A549 (cell line): ENCODE measurements at regions not wholly inside any gene's neighbourhood (a gene's known extent, or its start where the extent isn't known, plus 50 kb on each side); places are given as distances from the start of the nearest gene placed in this dataset.
"Not testable (repeated sequence)": the region's sequence is repeated elsewhere in the genome, so short reads cannot be mapped to it uniquely, and the experiment has no call there.

ENCODE experiments used
- ATAC-seq, 2 experiments: fragments of 200-7000 bp in 1 of 2; fragments of >200 bp in 1 of 2; cut with Nextera tagmentation in 1 of 2; cut with Tn5 transposase in 1 of 2; 3 replicates each; pipeline versions ENCODE4 v1.8.0 to v1.9.1; 2018 to 2020; ENCODE audit warnings: mild to moderate bottlenecking in 1 of 2, moderate library complexity in 1 of 2
- CTCF ChIA-PET: fragments of 300-600 bp; sonication (Branson Sonifier 250); formaldehyde crosslinking; extraction: SDS; loops from one replicate; lab custom pipeline; 2021; ENCODE audit warnings: antibody characterized with exemption, inconsistent platforms; lab: Yijun Ruan, JAX
- POLR2A ChIA-PET: fragments of 350-600 bp; formaldehyde crosslinking; extraction: SDS; loops from one replicate; lab custom pipeline; 2021; ENCODE audit warnings: antibody characterized with exemption, inconsistent platforms; lab: Yijun Ruan, JAX
- DNase-seq, 2 experiments: peaks; one replicate each; pipeline versions ENCODE4 v3.0.0 to v3.0.0-alpha.2; 2011 to 2016; ENCODE audit warnings: low read depth in 1 of 2, low spot score in 1 of 2
- FAIRE-seq: peaks from 2 replicates; lab custom pipeline; 2011; peaks lifted over from hg19 to GRCh38; lab: Jason Lieb, UNC
- H3K27ac ChIP-seq, 2 experiments: fragments of >200 bp; sonication (Bioruptor Twin); formaldehyde crosslinking; 3 replicates each; pipeline ENCODE4 v1.5.1; 2016 to 2017
- H3K4me1 ChIP-seq: fragments of >200 bp; sonication (Bioruptor Twin); formaldehyde crosslinking; 3 replicates; pipeline ENCODE4 v1.6.1; 2016
- H3K4me2 ChIP-seq: fragments of >200 bp; sonication (Bioruptor Twin); formaldehyde crosslinking; 3 replicates; pipeline ENCODE4 v1.6.1; 2016
- H3K4me3 ChIP-seq: fragments of >200 bp; sonication (Bioruptor Twin); formaldehyde crosslinking; 3 replicates; pipeline ENCODE4 v1.5.1; 2016
- H3K9me3 ChIP-seq: fragments of >200 bp; sonication (Bioruptor Twin); formaldehyde crosslinking; 3 replicates; pipeline ENCODE4 v1.6.1; 2016
- BCL3 ChIP-seq: fragments of >200 bp; sonication (Bioruptor Twin); formaldehyde crosslinking; IDR thresholded peaks from 3 replicates; pipeline ENCODE4 v1.6.1; 2016
- CBX8 ChIP-seq: fragments of 200-600 bp; sonication (generic); IDR thresholded peaks from 2 replicates; pipeline ENCODE4 v1.6.1; 2016
- CEBPB ChIP-seq, 2 experiments: fragments of >200 bp in 1 of 2; sonication (Bioruptor Twin) in 1 of 2; formaldehyde crosslinking in 1 of 2; IDR thresholded peaks; 2 replicates each; pipeline ENCODE4 v1.6.1; 2012 to 2016
- CTCF ChIP-seq: fragments of >200 bp; sonication (Bioruptor Twin); formaldehyde crosslinking; IDR thresholded peaks from 3 replicates; pipeline ENCODE4 v1.5.1; 2016
- EHF ChIP-seq: fragments of 250-450 bp; sonication (Bioruptor Pico); IDR thresholded peaks from 2 replicates; pipeline ENCODE4 v1.5.0; 2020; ENCODE audit warnings: mild to moderate bottlenecking
- FOSB ChIP-seq: fragments of 250-450 bp; sonication (Bioruptor Pico); IDR thresholded peaks from 2 replicates; pipeline ENCODE4 v1.5.0; 2020; ENCODE audit warnings: mild to moderate bottlenecking, moderate library complexity
- FOSL2 ChIP-seq, 2 experiments: fragments of 450-650 bp in 1 of 2; fragments of >200 bp in 1 of 2; sonication (Bioruptor Twin) in 1 of 2; formaldehyde crosslinking; IDR thresholded peaks; 2 replicates each; pipeline versions ENCODE4 v1.5.0 to v1.6.1; 2016 to 2020; ENCODE audit warnings: mild to moderate bottlenecking in 1 of 2, moderate library complexity in 1 of 2
- GATA3 ChIP-seq: IDR thresholded peaks from 2 replicates; pipeline ENCODE4 v1.6.1; 2012; ENCODE audit warnings: borderline replicate concordance
- HDAC2 ChIP-seq: fragments of 200-600 bp; sonication (generic); IDR thresholded peaks from 2 replicates; pipeline ENCODE4 v1.6.1; 2016
- HEYL ChIP-seq: fragments of 250-450 bp; sonication (Bioruptor Pico); IDR thresholded peaks from 2 replicates; pipeline ENCODE4 v1.8.0; 2021; ENCODE audit warnings: mild to moderate bottlenecking, moderate library complexity
- HMGXB4 ChIP-seq: fragments of 250-450 bp; sonication (Bioruptor Pico); IDR thresholded peaks from 2 replicates; pipeline ENCODE4 v1.5.0; 2021; ENCODE audit warnings: mild to moderate bottlenecking, moderate library complexity, borderline replicate concordance
- KDM5A ChIP-seq: fragments of 200-600 bp; sonication (generic); IDR thresholded peaks from 2 replicates; pipeline ENCODE4 v1.6.1; 2016; ENCODE audit warnings: antibody characterized with exemption, mild to moderate bottlenecking
- NPAS2 ChIP-seq: fragments of 250-450 bp; sonication (Bioruptor Pico); IDR thresholded peaks from 2 replicates; pipeline ENCODE4 v1.8.0; 2022; ENCODE audit warnings: mild to moderate bottlenecking, moderate library complexity, borderline replicate concordance
- PBX3 ChIP-seq: IDR thresholded peaks from 2 replicates; pipeline ENCODE4 v1.6.1; 2012
- POLR2A ChIP-seq: IDR thresholded peaks from 2 replicates; pipeline ENCODE4 v1.6.1; 2012; ENCODE audit warnings: mild to moderate bottlenecking, low read length
- POLR2AphosphoS2 ChIP-seq: conservative IDR thresholded peaks from 2 replicates; pipeline ENCODE4 v1.6.1; 2012; ENCODE audit warnings: low read length, improper control_type of control experiment, inconsistent platforms
- RARB ChIP-seq: fragments of 250-450 bp; sonication (Bioruptor Pico); IDR thresholded peaks from 2 replicates; pipeline ENCODE4 v1.8.0; 2021; ENCODE audit warnings: mild to moderate bottlenecking, moderate library complexity
- RNF2 ChIP-seq: fragments of 200-600 bp; sonication (generic); IDR thresholded peaks from 2 replicates; pipeline ENCODE4 v1.6.1; 2016; ENCODE audit warnings: low read depth, mild to moderate bottlenecking, antibody characterized with exemption, moderate library complexity, borderline replicate concordance
- TP53 ChIP-seq: fragments of 250-450 bp; sonication (Bioruptor Pico); IDR thresholded peaks from 2 replicates; pipeline ENCODE4 v1.5.0; 2021; ENCODE audit warnings: mild to moderate bottlenecking, moderate library complexity
- WGBS: methylation state at CpG from one replicate; pipeline ENCODE4 v1.1.6; 2017; ENCODE audit errors: missing lambda C conversion rate; 5-methylcytosine and 5-hydroxymethylcytosine counted together

GRCh38 chr3:87949189-87949878 is 109.5 kb downstream of the CGGBP1 start:
- H3K4me3 ChIP-seq, result no peak overlapping the region
- H3K27ac ChIP-seq, result no peak overlapping the region
- TF ChIP-seq CEBPB (IDR thresholded peaks at IDR 0.05), result no peak
- no peak for TF ChIP-seq HEYL (CRISPR knock-in tag)
- TF ChIP-seq GATA3, result no peak
- TF ChIP-seq TP53 (CRISPR knock-in tag), result no peak
- TF ChIP-seq FOSL2 (IDR thresholded peaks at IDR 0.05), result no peak
- no peak for TF ChIP-seq FOSL2 (CRISPR knock-in tag; IDR thresholded peaks at IDR 0.05)
- FAIRE-seq (no peak), ATAC-seq (no peak), DNase-seq (no peak)
- H3K9me3 ChIP-seq, result no peaks in the 10 kb centered on the region
- no peak overlapping the region for H3K4me2 ChIP-seq
- ChIA-PET POLR2A (no interaction called here), CTCF (no interaction called here)
- H3K4me1 ChIP-seq, result no peaks in the 10 kb centered on the region
- WGBS, result 77% methylated on average over 4 of the region's 4 CpGs

- H3K4me3 ChIP-seq, CTCF ChIA-PET: not testable (repeated sequence)
- WGBS, result 84% methylated on average over 20 of the region's 20 CpGs
Observed at GRCh38 chr3:87946007-87946406, 112.8 kb downstream of the CGGBP1 start.

GRCh38 chr3:87942256-87942655 is 116.5 kb downstream of the CGGBP1 start:
- FAIRE-seq, POLR2A ChIA-PET, H3K9me3 ChIP-seq, H3K4me2 ChIP-seq, ATAC-seq, H3K27ac ChIP-seq, DNase-seq, H3K4me3 ChIP-seq, H3K4me1 ChIP-seq, CTCF ChIA-PET: not testable (repeated sequence)
- WGBS, result 84% methylated on average over 8 of the region's 8 CpGs

More at GRCh38 chr3:87946007-87946406, 112.8 kb downstream of the CGGBP1 start:
- H3K4me2 ChIP-seq, POLR2A ChIA-PET, H3K9me3 ChIP-seq, H3K4me1 ChIP-seq, FAIRE-seq, DNase-seq, H3K27ac ChIP-seq, ATAC-seq: not testable (repeated sequence)

- no peak overlapping the region for H3K4me3 ChIP-seq
- H3K4me2 ChIP-seq, result no peak overlapping the region
- H3K4me1 ChIP-seq, result no peaks in the 10 kb centered on the region
- WGBS, result 28% methylated on average over 1 of the region's 1 CpG
- ChIA-PET CTCF (no interaction called here), POLR2A (no interaction called here)
- FAIRE-seq, result no peak
- no peak overlapping the region for H3K27ac ChIP-seq
- no peak for DNase-seq
- ATAC-seq, result no peak
- TF ChIP-seq BCL3, result no peak
- TF ChIP-seq POLR2AphosphoS2, result no peak
- TF ChIP-seq NPAS2 (CRISPR knock-in tag), result no peak
- peaks cover 8% of the 10 kb centered on the region; the same call in 1 of the 3 replicates for H3K9me3 ChIP-seq
Observed at GRCh38 chr3:87924485-87924884, 134.3 kb downstream of the CGGBP1 start.

- 2% methylated on average over 1 of the region's 1 CpG for WGBS
- Histone ChIP-seq H3K27ac (no peak overlapping the region), H3K9me3 (peaks cover 8% of the 10 kb centered on the region; the same call in 1 of the 3 replicates), H3K4me2 (no peak overlapping the region), H3K4me1 (no peaks in the 10 kb centered on the region), H3K4me3 (no peak overlapping the region)
- TF ChIP-seq HEYL (CRISPR knock-in tag) (no peak), RNF2 (no peak), HMGXB4 (CRISPR knock-in tag) (no peak), HDAC2 (no peak), CBX8 (no peak), GATA3 (no peak), RARB (CRISPR knock-in tag) (no peak), EHF (CRISPR knock-in tag) (no peak), KDM5A (no peak), NPAS2 (CRISPR knock-in tag) (no peak), POLR2A (no peak), CTCF (no peak), PBX3 (no peak), FOSB (CRISPR knock-in tag) (no peak)
- no peak for FAIRE-seq
- CTCF ChIA-PET, result no interaction called here
- POLR2A ChIA-PET, result no interaction called here
- ATAC-seq, result no peak
- no peak for DNase-seq
Observed at GRCh38 chr3:87920549-87920948, 138.3 kb downstream of the CGGBP1 start.
